Nephron progenitor cell (in vitro differentiated cells): ENCODE measurements at regions not wholly inside any gene's neighbourhood (a gene's known extent, or its start where the extent isn't known, plus 50 kb on each side); places are given as distances from the start of the nearest gene placed in this dataset.

Source experiments
- DNase-seq: peaks from one replicate; pipeline ENCODE4 v3.0.0; 2021
- H3K27ac Mint-ChIP-seq: 2 replicates; pipeline ENCODE4 v1.8.0; 2021; ENCODE audit warnings: mild to moderate bottlenecking, moderate library complexity, mixed read lengths
- H3K27me3 Mint-ChIP-seq: 2 replicates; pipeline ENCODE4 v1.8.0; 2021; ENCODE audit warnings: mild to moderate bottlenecking, low read depth, mixed read lengths; ENCODE audit not compliant: poor library complexity
- H3K36me3 Mint-ChIP-seq: 2 replicates; pipeline ENCODE4 v1.8.0; 2021; ENCODE audit warnings: low read depth, mixed read lengths
- H3K4me1 Mint-ChIP-seq: 2 replicates; pipeline ENCODE4 v1.8.0; 2021; ENCODE audit warnings: mixed read lengths
- H3K4me3 Mint-ChIP-seq: 2 replicates; pipeline ENCODE4 v1.8.0; 2021; ENCODE audit warnings: mild to moderate bottlenecking, moderate library complexity, mixed read lengths
- H3K9me3 Mint-ChIP-seq: 2 replicates; pipeline ENCODE4 v1.8.0; 2021; ENCODE audit warnings: mild to moderate bottlenecking, moderate library complexity, mixed read lengths
- TF ChIP-seq, protein P1 (sequence below): fragments of 200-600 bp; sonication (generic); IDR thresholded peaks from 2 replicates; pipeline ENCODE4 v1.5.0; 2021; ENCODE audit warnings: antibody characterized with exemption

- Mint-ChIP-seq H3K4me3 (no peak overlapping the region), H3K27me3 (no peaks in the 10 kb centered on the region), H3K9me3 (no peaks in the 10 kb centered on the region), H3K27ac (no peak overlapping the region), H3K4me1 (no peaks in the 10 kb centered on the region), H3K36me3 (no peaks in the 10 kb centered on the region)
- DNase-seq: no peak
- TF ChIP-seq, protein P1, sequence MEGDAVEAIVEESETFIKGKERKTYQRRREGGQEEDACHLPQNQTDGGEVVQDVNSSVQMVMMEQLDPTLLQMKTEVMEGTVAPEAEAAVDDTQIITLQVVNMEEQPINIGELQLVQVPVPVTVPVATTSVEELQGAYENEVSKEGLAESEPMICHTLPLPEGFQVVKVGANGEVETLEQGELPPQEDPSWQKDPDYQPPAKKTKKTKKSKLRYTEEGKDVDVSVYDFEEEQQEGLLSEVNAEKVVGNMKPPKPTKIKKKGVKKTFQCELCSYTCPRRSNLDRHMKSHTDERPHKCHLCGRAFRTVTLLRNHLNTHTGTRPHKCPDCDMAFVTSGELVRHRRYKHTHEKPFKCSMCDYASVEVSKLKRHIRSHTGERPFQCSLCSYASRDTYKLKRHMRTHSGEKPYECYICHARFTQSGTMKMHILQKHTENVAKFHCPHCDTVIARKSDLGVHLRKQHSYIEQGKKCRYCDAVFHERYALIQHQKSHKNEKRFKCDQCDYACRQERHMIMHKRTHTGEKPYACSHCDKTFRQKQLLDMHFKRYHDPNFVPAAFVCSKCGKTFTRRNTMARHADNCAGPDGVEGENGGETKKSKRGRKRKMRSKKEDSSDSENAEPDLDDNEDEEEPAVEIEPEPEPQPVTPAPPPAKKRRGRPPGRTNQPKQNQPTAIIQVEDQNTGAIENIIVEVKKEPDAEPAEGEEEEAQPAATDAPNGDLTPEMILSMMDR: no peak
These were observed 329.4 kb downstream of the ELAVL2 start for GRCh38 chr9:23496489-23497136.

- Mint-ChIP-seq H3K9me3 (no peaks in the 10 kb centered on the region), H3K27me3 (no peaks in the 10 kb centered on the region), H3K27ac (no peak overlapping the region), H3K36me3 (no peaks in the 10 kb centered on the region), H3K4me3 (no peak overlapping the region), H3K4me1 (no peaks in the 10 kb centered on the region)
- no peak for DNase-seq
- TF ChIP-seq, protein P1: no peak
These were observed 328.9 kb downstream of the ELAVL2 start for GRCh38 chr9:23497137-23497504.

GRCh38 chr9:23502004-23502403 lies 324.0 kb downstream of the ELAVL2 start:
- no peak overlapping the region for H3K27ac Mint-ChIP-seq
- peaks cover 9% of the 10 kb centered on the region for H3K9me3 Mint-ChIP-seq
- TF ChIP-seq, protein P1: no peak
- no peaks in the 10 kb centered on the region for H3K4me1 Mint-ChIP-seq
- H3K27me3 Mint-ChIP-seq: no peaks in the 10 kb centered on the region
- H3K36me3 Mint-ChIP-seq: no peaks in the 10 kb centered on the region
- no peak overlapping the region for H3K4me3 Mint-ChIP-seq
- DNase-seq: no peak

GRCh38 chr9:23522952-23523351 lies 303.1 kb downstream of the ELAVL2 start:
- Mint-ChIP-seq H3K4me3 (no peak overlapping the region), H3K27me3 (no peaks in the 10 kb centered on the region), H3K36me3 (no peaks in the 10 kb centered on the region), H3K27ac (no peak overlapping the region), H3K4me1 (no peaks in the 10 kb centered on the region), H3K9me3 (peaks cover 16% of the 10 kb centered on the region)
- no peak for DNase-seq
- TF ChIP-seq, protein P1: no peak

DNA sequence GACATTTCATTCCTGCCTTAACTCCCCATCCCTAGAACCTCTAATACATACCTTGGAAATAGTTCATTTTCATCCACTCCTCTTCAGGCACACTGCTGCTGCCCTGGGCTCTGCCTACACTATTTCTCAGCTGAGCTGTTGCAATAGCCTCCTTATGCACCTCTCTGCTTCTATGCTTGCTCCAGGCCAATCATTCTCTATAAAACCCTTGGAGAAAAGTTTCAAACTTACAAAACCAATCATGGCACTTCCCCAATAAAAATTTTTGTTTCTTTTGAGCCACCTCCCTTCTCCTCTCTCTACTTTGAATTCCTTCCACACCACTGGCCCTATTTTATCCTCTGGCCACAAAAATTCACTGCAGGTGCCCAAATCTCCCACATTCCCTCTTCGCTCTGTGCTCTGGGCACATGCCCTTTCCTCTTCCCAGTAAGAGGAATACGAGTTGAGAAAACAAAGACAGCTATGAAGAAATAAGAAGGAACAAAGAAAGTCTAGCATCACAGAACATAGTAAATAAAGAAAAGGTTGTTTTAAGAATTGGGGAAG lies 301.4 kb downstream of the ELAVL2 start:
- no peaks in the 10 kb centered on the region for H3K36me3 Mint-ChIP-seq
- no peak for DNase-seq
- H3K4me3 Mint-ChIP-seq: no peak overlapping the region
- peaks cover 8% of the 10 kb centered on the region for H3K9me3 Mint-ChIP-seq
- H3K27ac Mint-ChIP-seq: no peak overlapping the region
- H3K27me3 Mint-ChIP-seq: no peaks in the 10 kb centered on the region
- H3K4me1 Mint-ChIP-seq: no peaks in the 10 kb centered on the region
- TF ChIP-seq, protein P1: no peak

- no peaks in the 10 kb centered on the region for H3K27me3 Mint-ChIP-seq
- TF ChIP-seq, protein P1: no peak
- H3K4me3 Mint-ChIP-seq: no peak overlapping the region
- H3K36me3 Mint-ChIP-seq: no peaks in the 10 kb centered on the region
- no peak for DNase-seq
- H3K27ac Mint-ChIP-seq: no peak overlapping the region
- H3K4me1 Mint-ChIP-seq: no peaks in the 10 kb centered on the region
- peaks cover 8% of the 10 kb centered on the region for H3K9me3 Mint-ChIP-seq
These were observed 299.2 kb downstream of the ELAVL2 start for GRCh38 chr9:23526806-23527205.
